ENCODE measurements at regions not wholly inside any gene's neighbourhood (a gene's known extent, or its start where the extent isn't known, plus 50 kb on each side); places are given as distances from the start of the nearest gene placed in this dataset.

DNA sequence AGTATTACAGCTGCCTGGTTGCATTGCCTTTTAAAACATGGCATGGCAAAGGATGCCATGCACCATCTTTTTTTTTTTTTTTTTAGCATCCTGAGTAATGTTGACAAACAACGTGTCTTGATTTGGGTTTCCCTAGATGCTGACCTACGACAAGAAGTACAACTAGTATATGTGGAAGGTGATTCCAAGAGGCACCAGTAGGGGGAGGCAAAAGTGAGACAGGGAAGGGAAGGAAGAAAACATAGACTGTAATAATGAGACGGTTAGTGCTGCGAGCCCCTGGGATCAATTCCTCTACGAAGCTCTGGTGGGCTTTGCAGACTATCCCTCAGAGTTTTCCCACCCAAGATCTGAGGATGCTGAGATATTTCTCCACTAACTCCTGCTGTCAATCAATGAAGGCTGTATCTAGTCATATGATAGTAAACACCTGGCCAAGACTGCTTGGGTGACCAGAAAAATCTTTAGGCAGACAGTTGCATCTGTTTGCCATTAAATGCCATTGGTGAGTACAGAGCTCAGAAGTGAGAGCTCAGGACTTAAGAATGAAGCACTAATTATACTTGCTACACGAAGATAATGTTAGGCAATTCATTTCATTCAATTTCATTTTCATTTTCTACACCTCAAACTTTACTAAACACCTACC is 458.6 kb upstream of the GOT2 start:
- DNase-seq = peak; percentile 17

- DNase-seq = no peak
These were observed 456.6 kb upstream of the GOT2 start for GRCh38 chr16:59190731-59191130.

DNA sequence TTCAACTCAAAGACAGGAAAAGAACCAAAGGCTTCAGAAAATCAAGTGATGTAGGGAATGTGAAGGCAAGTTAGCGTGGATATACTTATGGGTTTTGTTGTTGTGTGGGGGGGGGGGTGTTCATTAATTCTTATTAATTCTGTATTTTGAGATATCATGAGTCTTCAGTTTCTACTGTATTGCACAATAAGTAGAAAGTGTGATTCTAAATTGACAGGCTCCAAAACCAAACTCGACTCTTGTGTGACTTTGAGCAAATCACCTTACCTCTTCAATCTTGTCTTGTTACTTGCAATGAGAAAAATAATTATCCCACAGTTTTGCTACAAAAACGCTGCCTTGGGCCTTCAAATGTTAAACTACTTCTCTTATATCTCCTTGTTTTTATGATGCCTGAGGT is 453.9 kb upstream of the GOT2 start:
- DNase-seq = no peak

- DNase-seq = no peak
These were observed 447.8 kb upstream of the GOT2 start for GRCh38 chr16:59181821-59182420.

DNA sequence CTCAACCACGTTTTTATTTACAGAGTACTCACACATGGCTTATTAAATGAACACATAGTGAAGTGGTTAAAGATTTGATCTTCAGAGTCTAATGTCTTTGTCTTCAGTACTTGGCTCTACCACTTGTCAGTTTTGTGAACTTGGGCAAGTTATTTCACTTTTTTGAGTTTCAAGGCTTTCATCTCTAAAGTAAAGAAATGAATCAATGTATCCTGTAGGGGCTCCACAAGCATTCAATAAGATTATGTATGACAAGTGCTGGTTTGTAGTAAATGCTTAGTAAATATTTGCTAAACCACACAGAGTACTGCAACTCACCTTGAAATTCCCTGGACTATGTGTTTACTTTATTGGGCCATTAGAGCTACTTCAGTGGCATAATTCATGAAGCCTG is 446.0 kb upstream of the GOT2 start:
- DNase-seq = no peak

DNA sequence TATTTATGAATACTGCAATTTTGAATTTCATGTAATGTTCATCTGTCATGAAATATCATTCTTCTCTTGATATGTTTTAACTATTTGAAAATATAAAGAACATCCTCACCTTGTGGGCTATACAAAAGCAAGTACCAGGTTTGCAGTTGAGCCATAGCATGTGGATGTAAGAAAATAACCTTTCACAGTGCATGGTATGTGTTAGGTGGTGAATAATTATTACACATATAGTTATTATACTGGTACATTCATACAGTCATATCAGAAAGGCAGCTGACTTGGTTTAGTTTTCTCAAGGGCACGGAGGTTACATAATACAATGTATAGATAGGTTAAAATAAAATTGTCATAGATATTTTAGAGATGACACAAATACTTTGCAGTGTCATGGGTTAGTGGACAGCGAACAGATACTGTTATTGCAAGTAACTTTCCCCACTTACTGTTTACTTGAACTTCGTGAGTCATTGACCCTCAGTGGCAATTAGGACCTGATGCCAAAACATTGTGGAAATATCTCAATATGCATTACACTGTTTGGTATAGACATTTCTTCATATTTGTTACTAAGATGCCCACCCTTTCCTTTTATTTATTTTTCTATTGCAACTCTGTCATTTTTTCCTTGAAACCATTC is 445.4 kb upstream of the GOT2 start:
- DNase-seq = no peak

GRCh38 chr16:59173408-59173831 is 439.3 kb upstream of the GOT2 start:
- DNase-seq = no peak

- no peak for DNase-seq
These were observed 436.1 kb upstream of the GOT2 start for GRCh38 chr16:59170099-59170712.

DNA sequence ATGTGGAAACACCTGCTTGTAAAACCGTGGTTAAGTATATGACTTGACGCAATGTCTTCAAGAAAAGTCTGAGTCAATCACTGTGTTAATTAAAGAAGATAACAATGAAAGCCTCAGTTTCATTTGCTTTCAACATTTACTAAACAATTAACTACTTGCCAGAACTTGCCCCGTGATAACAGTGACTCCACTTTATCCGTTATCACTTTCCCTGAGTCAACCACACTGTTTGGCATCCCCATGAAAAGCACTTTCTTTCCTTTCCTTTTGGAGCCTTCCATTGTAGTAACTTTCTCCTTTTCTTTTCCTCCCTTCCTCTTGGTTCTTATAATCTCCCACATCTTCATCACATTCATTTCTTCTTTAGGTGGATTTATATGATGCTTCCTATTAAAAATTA is 435.1 kb upstream of the GOT2 start:
- DNase-seq = no peak

DNA sequence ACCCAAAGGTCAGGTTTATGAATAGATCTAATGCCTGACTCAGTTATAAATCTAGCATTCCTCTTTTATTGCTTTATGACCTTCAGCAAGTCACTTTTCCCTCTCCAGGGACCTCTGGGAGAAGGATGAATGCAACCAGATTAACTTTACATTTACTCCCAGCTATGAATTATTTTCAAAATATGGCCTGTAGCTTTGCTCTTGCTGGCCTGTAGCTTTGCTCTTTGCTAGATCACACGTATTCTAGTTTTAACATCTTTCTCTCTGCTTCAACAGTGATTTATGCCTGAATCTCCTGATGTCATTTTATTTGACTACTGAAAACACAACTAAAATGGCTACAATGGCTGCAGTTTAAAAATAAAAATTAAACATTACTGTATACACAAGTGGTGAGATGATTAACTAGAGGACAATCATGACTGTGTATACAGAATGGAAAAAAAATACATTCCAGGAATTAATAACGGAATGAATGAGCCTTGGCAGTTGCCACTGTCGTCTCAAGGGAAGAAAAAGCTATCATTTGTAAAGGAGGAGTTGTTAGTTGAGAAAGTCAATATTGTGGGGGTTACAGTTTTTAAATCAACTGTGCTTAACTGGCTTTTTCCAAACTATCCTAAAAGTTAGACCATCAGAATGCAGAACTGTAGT is 434.5 kb upstream of the GOT2 start:
- no peak for DNase-seq

DNA sequence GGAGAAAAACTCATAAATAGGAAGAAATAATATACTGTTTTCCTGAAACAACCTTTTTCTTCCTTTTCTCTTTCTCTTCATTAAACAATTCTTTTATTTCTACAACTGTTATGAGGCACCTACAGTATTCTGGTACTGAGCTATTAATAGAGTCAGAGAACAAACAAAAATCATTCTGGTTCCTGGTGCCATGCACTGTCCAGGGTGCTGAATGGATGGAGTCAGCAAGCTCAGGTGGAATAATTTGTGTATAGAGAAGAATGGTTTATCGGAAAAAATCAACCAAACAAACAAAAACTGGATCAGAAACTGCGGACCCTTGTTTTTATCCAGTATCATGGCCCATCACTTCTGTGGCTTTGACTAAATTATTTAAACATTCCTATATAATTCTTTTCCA is 430.3 kb upstream of the GOT2 start:
- DNase-seq = no peak

GRCh38 chr16:59163371-59164055 is 429.4 kb upstream of the GOT2 start:
- DNase-seq = no peak

GRCh38 chr16:59161679-59162078 is 427.6 kb upstream of the GOT2 start:
- no peak for DNase-seq

GRCh38 chr16:59154295-59154694 is 420.2 kb upstream of the GOT2 start:
- DNase-seq = no peak

DNA sequence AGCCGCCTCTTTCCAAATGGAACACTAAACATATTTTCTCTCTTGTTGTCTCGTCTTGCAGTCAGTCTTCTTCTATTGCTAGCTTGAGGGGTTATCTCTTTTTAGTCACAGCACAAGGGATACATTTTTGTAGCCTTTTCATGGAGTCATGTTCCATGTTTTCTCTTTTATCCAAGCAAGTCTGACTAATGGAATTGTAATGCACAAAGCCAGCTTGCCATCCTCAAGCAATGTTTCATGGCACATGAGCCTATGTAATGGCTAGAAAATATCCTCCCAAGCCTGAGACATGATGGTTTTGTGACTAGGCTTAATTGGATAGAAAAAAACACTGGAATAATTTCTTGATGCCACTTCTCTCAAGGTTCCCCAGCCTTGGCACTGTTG is 414.6 kb upstream of the GOT2 start:
- DNase-seq = no peak

- no peak for DNase-seq
These were observed 414.1 kb upstream of the GOT2 start for GRCh38 chr16:59148056-59148768.

GRCh38 chr16:59146140-59146539 is 412.0 kb upstream of the GOT2 start:
- no peak for DNase-seq

GRCh38 chr16:59144841-59145240 is 410.7 kb upstream of the GOT2 start:
- no peak for DNase-seq

GRCh38 chr16:59144326-59144725 is 410.2 kb upstream of the GOT2 start:
- no peak for DNase-seq

- no peak for DNase-seq
These were observed 392.4 kb upstream of the GOT2 start for GRCh38 chr16:59126486-59126885.

GRCh38 chr16:59124056-59124455 is 389.9 kb upstream of the GOT2 start:
- DNase-seq = no peak

- DNase-seq = no peak
These were observed 389.4 kb upstream of the GOT2 start for GRCh38 chr16:59123479-59123878.

GRCh38 chr16:59122262-59122537 is 388.1 kb upstream of the GOT2 start:
- no peak for DNase-seq
